Epithelial cell of proximal tubule (primary cell): ENCODE measurements at regions not wholly inside any gene's neighbourhood (a gene's known extent, or its start where the extent isn't known, plus 50 kb on each side); places are given as distances from the start of the nearest gene placed in this dataset.

Experiments
- DNase-seq: peaks from one replicate; pipeline ENCODE4 v3.0.0-alpha.2; 2011; ENCODE audit warnings: low read depth
- H3K4me3 ChIP-seq: 2 replicates; pipeline ENCODE4 v1.5.1; 2011; ENCODE audit warnings: low read depth, mild to moderate bottlenecking, low read length
- TF ChIP-seq, protein P1 (sequence below): conservative IDR thresholded peaks from 2 replicates; pipeline ENCODE4 v1.5.1; 2012; ENCODE audit warnings: low read depth, mild to moderate bottlenecking, low read length

DNA sequence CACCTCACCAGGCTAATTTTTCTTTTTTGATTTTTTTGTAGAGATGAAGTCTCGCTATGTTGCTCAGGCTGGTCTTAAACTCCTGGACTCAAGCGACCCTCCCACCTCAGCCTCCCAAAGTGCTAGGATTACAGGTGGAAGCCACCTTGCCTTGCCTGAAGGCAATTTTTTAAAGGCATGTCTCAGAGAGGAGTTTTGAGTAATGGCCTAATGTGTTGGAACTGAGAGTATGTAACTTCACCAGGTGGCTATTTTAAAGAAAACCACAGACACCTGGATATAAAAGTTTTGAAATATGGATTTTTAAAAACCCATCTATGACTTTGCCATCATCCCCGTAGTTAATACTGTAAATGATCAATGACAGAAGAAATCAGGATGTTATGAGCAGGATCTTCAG is 119.8 kb upstream of the ATP8B1 start:
- no peak for DNase-seq
- H3K4me3 ChIP-seq, result no peak overlapping the region
- TF ChIP-seq, protein P1, sequence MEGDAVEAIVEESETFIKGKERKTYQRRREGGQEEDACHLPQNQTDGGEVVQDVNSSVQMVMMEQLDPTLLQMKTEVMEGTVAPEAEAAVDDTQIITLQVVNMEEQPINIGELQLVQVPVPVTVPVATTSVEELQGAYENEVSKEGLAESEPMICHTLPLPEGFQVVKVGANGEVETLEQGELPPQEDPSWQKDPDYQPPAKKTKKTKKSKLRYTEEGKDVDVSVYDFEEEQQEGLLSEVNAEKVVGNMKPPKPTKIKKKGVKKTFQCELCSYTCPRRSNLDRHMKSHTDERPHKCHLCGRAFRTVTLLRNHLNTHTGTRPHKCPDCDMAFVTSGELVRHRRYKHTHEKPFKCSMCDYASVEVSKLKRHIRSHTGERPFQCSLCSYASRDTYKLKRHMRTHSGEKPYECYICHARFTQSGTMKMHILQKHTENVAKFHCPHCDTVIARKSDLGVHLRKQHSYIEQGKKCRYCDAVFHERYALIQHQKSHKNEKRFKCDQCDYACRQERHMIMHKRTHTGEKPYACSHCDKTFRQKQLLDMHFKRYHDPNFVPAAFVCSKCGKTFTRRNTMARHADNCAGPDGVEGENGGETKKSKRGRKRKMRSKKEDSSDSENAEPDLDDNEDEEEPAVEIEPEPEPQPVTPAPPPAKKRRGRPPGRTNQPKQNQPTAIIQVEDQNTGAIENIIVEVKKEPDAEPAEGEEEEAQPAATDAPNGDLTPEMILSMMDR, result no peak

DNA sequence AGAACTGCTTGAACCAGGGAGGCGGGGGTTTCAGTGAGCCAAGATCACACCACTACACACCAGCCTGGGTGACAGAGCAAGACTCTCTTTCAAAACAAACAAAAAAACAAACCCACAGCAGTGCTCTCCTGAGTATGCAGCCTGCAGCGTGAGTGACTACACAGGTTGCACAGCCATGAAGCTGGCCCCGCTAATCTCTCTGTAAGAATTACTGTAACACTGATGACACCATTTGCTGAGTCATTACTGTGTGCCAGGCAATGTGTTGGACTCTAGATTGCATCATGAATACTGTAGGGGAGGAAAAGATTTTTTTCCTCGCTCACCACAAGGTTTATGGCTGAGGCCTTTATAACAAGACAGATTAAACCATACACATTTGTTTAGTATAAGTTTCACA is 118.6 kb upstream of the ATP8B1 start:
- no peak for DNase-seq
- no peak overlapping the region for H3K4me3 ChIP-seq
- TF ChIP-seq, protein P1, result no peak

DNA sequence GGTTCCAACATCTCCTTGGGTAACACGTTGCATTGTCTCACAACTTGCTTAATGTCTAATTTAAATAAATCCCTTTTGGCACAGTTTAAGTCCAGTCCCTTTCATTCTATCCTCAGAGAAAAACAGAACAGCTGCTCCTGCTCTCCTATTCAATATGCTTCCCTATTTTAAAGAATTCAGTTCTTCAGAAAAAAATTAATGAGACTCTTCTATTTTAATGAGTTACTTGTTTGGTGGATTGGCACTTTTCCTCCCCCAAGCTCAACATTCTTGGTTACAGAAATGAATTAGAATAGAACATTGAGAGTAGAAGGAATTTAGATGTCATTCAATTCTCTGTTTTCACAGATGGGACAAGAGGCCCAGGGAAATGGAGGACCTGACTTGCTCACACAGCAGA is 116.9 kb upstream of the ATP8B1 start:
- TF ChIP-seq, protein P1, result no peak
- H3K4me3 ChIP-seq, result no peak overlapping the region

DNA sequence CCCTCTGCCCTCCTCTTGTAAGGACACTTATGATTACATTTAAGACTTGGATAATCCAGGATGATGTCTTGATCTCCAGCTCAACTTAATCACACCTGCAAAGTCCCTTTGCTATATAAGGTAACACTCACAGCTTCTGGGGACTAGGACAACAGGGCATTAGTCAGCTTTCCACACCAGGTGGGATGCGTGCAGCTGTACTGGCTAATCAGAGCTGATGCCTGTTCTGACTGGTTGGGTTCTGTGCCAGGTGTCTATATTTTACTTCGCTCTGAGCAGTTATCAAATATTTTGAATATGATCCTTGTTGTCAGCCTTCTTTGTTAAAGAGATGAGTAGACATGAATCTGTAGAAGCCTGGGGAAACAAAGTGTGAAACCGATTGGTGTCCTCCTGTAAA is 115.5 kb upstream of the ATP8B1 start:
- no peak for DNase-seq
- H3K4me3 ChIP-seq, result no peak overlapping the region

More for the DNA sequence above, 116.9 kb upstream of the ATP8B1 start:
- no peak for DNase-seq

DNA sequence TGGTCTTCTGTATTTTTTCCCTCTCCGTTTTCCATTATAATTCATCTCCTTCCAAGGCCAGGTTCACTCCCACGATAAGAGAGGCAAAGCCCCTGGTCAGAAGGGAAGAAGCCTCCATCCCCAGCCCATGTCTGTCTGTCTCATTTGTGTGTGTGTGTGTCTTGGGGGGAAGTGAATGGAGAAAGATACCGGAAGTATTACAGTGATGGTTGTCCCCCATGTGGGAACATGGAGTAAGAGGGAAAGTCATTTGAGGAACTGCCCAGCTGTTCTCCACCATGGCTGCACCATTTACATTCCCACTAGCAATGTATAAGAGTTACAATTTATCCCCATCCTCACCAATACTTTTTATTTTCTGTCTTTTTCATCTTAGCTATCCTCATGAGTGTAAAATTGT is 113.6 kb upstream of the ATP8B1 start:
- H3K4me3 ChIP-seq, result no peak overlapping the region
- TF ChIP-seq, protein P1, result no peak
- DNase-seq, result no peak

More for the DNA sequence above, 115.5 kb upstream of the ATP8B1 start:
- TF ChIP-seq, protein P1, result no peak

DNA sequence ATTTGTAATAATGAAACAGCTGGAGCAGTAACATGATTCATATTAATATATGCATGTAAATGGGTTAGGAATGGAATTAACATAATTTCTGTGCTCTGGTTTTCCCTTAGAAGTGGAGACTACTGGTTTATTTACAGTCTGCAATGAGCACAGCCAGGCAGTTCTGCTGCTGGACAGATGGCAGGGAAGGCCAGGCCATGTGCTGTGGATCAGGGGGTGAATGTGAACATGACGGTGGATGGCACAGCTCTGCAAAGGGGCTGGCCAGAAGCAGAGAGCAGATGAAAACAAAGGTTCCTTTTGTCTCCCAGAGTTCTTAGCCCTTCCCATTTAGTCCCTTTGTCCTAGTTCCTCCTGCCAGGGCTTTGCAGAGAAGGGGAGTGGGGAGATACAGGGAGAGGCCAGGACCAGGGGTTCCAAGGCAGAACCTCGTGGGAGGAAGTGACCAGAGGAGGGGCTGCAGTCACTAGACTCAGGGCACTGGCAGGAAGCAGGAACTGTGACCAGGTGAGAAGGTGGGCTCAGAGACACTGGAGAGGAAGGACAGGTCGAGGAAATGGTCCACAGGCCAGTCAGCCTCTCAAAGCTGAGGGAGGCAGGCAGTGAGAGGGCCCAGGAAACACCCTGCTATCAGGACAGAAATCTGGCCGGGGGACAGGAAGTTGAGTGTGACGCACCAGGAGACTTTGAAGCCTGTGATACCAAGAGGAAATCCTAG is 112.9 kb upstream of the ATP8B1 start:
- DNase-seq, result no peak
- H3K4me3 ChIP-seq, result no peak overlapping the region
- TF ChIP-seq, protein P1, result no peak

DNA sequence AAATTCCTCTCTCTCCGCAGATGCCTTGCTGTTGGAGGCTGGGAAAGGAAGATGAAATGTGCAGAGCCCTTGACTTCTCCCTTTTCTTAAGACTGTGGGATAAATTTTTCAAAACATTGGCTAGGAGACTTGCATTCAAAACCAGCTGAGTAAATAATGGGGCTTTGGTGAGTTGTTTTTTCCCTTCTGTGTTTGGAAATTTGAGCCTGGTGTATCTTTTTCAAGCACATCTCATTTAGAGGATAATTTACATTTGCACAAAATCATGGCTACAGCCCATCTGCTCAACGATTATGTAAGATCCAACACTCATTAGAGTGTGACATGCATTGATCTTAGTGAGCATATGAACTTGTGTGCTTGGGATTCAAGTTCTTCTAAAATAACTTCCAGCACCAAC is 112.1 kb upstream of the ATP8B1 start:
- TF ChIP-seq, protein P1, result no peak

More for the DNA sequence above, 112.1 kb upstream of the ATP8B1 start:
- no peak for DNase-seq
- no peak overlapping the region for H3K4me3 ChIP-seq
